Hepatocyte (in vitro differentiated cells): ENCODE measurements at regions not wholly inside any gene's neighbourhood (a gene's known extent, or its start where the extent isn't known, plus 50 kb on each side); places are given as distances from the start of the nearest gene placed in this dataset.

Experiments used
- DNase-seq: peaks from one replicate; pipeline ENCODE4 v3.0.0-alpha.2; 2016; ENCODE audit warnings: low spot score
- H2AFZ ChIP-seq: fragments of 200-600 bp; sonication (generic); 2 replicates; pipeline ENCODE4 v1.6.0; 2016; ENCODE audit warnings: antibody characterized with exemption, mild to moderate bottlenecking
- H3K27ac ChIP-seq: fragments of 200-600 bp; sonication (generic); 2 replicates; pipeline ENCODE4 v1.5.1; 2016; ENCODE audit warnings: mild to moderate bottlenecking
- H3K27me3 ChIP-seq: fragments of 200-600 bp; sonication (generic); 2 replicates; pipeline ENCODE4 v1.6.1; 2016
- H3K36me3 ChIP-seq: fragments of 200-600 bp; sonication (generic); replicated peaks from 2 replicates; pipeline ENCODE4 v1.5.1; 2016; ENCODE audit warnings: low read depth; ENCODE audit not compliant: insufficient read depth
- H3K4me1 ChIP-seq: fragments of 200-600 bp; sonication (generic); 2 replicates; pipeline ENCODE4 v1.5.1; 2016; ENCODE audit warnings: mild to moderate bottlenecking, moderate library complexity; ENCODE audit not compliant: insufficient read depth
- H3K4me2 ChIP-seq: fragments of 200-600 bp; sonication (generic); 2 replicates; pipeline ENCODE4 v1.6.0; 2016
- H3K4me3 ChIP-seq: fragments of 200-600 bp; sonication (generic); 2 replicates; pipeline ENCODE4 v1.5.1; 2016; ENCODE audit warnings: mild to moderate bottlenecking
- H3K79me2 ChIP-seq: fragments of 200-600 bp; sonication (generic); 2 replicates; pipeline ENCODE4 v1.6.0; 2017; ENCODE audit warnings: mild to moderate bottlenecking
- H3K9me2 ChIP-seq: fragments of 200-600 bp; sonication (generic); replicated peaks from 2 replicates; pipeline ENCODE4 v1.6.0; 2017; ENCODE audit warnings: mild to moderate bottlenecking; ENCODE audit not compliant: insufficient read depth
- H3K9me3 ChIP-seq: fragments of 200-600 bp; sonication (generic); 2 replicates; pipeline ENCODE4 v1.5.1; 2016; ENCODE audit warnings: low read depth, mild to moderate bottlenecking
- H4K20me1 ChIP-seq: fragments of 200-600 bp; sonication (generic); 2 replicates; pipeline ENCODE4 v1.6.0; 2016; ENCODE audit warnings: mild to moderate bottlenecking; ENCODE audit not compliant: insufficient read depth, poor library complexity, severe bottlenecking
- CTCF ChIP-seq: fragments of 200-600 bp; sonication (generic); IDR thresholded peaks from 2 replicates; pipeline ENCODE4 v1.5.1; 2016; ENCODE audit warnings: antibody characterized with exemption, mild to moderate bottlenecking; ENCODE audit not compliant: poor library complexity
- EZH2 ChIP-seq: fragments of 200-600 bp; sonication (generic); IDR thresholded peaks from 2 replicates; pipeline ENCODE4 v1.6.1; 2016; ENCODE audit warnings: antibody characterized with exemption, mild to moderate bottlenecking, borderline replicate concordance
- EZH2phosphoT487 ChIP-seq: fragments of 200-600 bp; sonication (generic); IDR thresholded peaks from one replicate; pipeline ENCODE4 v1.6.1; 2018; ENCODE audit warnings: antibody characterized with exemption, mild to moderate bottlenecking, low read depth, moderate library complexity; ENCODE audit not compliant: unreplicated experiment, severe bottlenecking
- WGBS: methylation state at CpG from one replicate; pipeline ENCODE4 v1.1.6; 2016; ENCODE audit warnings: low lambda C conversion rate; ENCODE audit errors: missing lambda C conversion rate; 5-methylcytosine and 5-hydroxymethylcytosine counted together

DNA sequence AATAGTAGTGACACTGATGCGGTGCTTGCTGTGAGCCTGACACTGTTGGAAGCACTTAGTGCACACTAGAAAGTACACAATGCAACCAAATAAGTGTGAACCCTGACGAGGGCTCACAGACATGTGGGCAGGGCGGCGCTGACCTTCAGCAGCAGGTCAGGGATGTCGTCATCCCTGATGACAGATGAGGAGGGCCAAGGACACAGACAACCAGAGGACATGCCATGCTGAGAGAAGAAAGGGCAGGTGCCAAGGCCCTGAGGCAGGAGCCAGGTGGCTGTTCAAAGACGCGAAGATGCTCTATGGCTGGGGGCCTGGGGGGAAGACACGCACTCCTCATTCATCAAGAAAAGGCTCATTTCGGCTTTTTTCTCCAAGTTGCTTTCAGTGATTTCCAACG, 176.4 kb upstream of the CST7 start:
- Histone ChIP-seq H3K4me2 (no peak overlapping the region), H3K27ac (no peak overlapping the region)
- no peak for DNase-seq

DNA sequence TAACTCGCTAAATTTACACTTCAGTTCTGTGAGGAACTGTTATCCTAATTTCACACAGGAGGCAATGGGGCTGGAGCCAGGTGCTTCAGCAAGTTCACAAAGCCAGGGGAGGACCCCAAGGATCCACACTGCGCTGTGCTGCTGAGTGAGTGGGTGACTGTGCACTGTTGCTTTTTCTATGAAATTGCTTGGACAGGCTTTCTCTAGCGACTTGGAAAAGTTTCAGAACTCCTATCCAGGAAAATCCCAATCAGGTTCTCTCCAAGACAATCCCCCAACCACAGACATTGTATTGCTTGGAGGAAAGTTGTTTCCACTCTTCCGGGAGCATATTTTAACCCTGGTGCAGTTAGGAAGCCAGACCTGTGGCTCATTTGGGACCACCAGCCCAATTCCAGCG, 175.9 kb upstream of the CST7 start:
- DNase-seq = no peak
- H3K27ac ChIP-seq = no peak overlapping the region
- no peak for TF ChIP-seq EZH2phosphoT487
- TF ChIP-seq CTCF = no peak
- TF ChIP-seq EZH2 = no peak
- no peaks in the 10 kb centered on the region for H3K9me2 ChIP-seq
- H4K20me1 ChIP-seq = no peaks in the 10 kb centered on the region
- no peak overlapping the region for H3K4me3 ChIP-seq
- WGBS = 90% methylated on average over 5 of the region's 5 CpGs
- no peaks in the 10 kb centered on the region for H3K9me3 ChIP-seq
- H2AFZ ChIP-seq = no peak overlapping the region
- H3K79me2 ChIP-seq = no peaks in the 10 kb centered on the region
- H3K4me2 ChIP-seq = no peak overlapping the region
- no peaks in the 10 kb centered on the region for H3K27me3 ChIP-seq
- H3K4me1 ChIP-seq = peaks cover under 1% of the 10 kb centered on the region
- no peaks in the 10 kb centered on the region for H3K36me3 ChIP-seq

More for the DNA sequence above, 176.4 kb upstream of the CST7 start:
- no peak overlapping the region for H2AFZ ChIP-seq
- peaks cover 4% of the 10 kb centered on the region for H3K4me1 ChIP-seq
- no peaks in the 10 kb centered on the region for H3K36me3 ChIP-seq
- H3K27me3 ChIP-seq = no peaks in the 10 kb centered on the region
- H3K79me2 ChIP-seq = no peaks in the 10 kb centered on the region
- no peaks in the 10 kb centered on the region for H3K9me2 ChIP-seq
- H4K20me1 ChIP-seq = no peaks in the 10 kb centered on the region
- H3K9me3 ChIP-seq = no peaks in the 10 kb centered on the region
- no peak for TF ChIP-seq EZH2
- no peak for TF ChIP-seq EZH2phosphoT487
- no peak for TF ChIP-seq CTCF
- no peak overlapping the region for H3K4me3 ChIP-seq
- 83% methylated on average over 10 of the region's 10 CpGs for WGBS

DNA sequence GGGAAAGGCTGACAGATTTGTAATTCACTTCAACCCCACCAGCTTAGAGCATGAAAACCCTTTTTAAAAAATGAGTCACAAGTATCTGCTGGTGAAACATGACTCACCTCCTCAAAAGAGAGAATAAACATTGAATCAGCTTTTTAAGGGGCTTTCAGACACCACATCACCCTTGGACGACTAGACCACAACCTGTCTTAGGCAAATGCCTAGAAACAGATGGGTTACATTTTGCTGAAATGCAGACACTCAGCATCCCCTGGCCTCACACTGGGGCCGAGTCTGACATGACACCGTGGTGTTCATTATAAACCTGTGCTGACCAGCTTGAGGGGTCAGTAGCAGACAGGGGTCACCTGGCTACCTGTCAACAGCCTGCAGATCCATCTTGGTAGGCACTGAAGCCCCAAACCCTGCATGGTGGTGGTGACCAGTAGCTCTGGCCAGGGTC, 175.3 kb upstream of the CST7 start:
- Histone ChIP-seq H3K27ac (no peak overlapping the region), H4K20me1 (no peaks in the 10 kb centered on the region), H3K36me3 (no peaks in the 10 kb centered on the region), H3K27me3 (no peaks in the 10 kb centered on the region), H3K79me2 (no peaks in the 10 kb centered on the region), H3K9me3 (no peaks in the 10 kb centered on the region), H3K4me3 (no peak overlapping the region), H3K4me2 (no peak overlapping the region), H2AFZ (no peak overlapping the region), H3K4me1 (no peaks in the 10 kb centered on the region), H3K9me2 (no peaks in the 10 kb centered on the region)
- 45% methylated on average over 3 of the region's 3 CpGs for WGBS
- DNase-seq = peak; percentile 26
- no peak for TF ChIP-seq EZH2phosphoT487
- TF ChIP-seq CTCF = no peak
- TF ChIP-seq EZH2 = no peak

- H3K36me3 ChIP-seq = no peaks in the 10 kb centered on the region
- H3K79me2 ChIP-seq = no peaks in the 10 kb centered on the region
- no peaks in the 10 kb centered on the region for H3K9me3 ChIP-seq
- no peak overlapping the region for H3K4me2 ChIP-seq
- DNase-seq = no peak
- no peak overlapping the region for H2AFZ ChIP-seq
- TF ChIP-seq EZH2 (no peak), EZH2phosphoT487 (no peak), CTCF (no peak)
- H3K27me3 ChIP-seq = no peaks in the 10 kb centered on the region
- no peaks in the 10 kb centered on the region for H3K4me1 ChIP-seq
- no peaks in the 10 kb centered on the region for H4K20me1 ChIP-seq
- no peak overlapping the region for H3K27ac ChIP-seq
- no peaks in the 10 kb centered on the region for H3K9me2 ChIP-seq
- H3K4me3 ChIP-seq = no peak overlapping the region
Measured at GRCh38 chr20:24775966-24776365, 173.1 kb upstream of the CST7 start.
